NCI-H526 treated with DMSO at 0.1 percent for 48 hours (cell line): ENCODE measurements at regions not wholly inside any gene's neighbourhood (a gene's known extent, or its start where the extent isn't known, plus 50 kb on each side); places are given as distances from the start of the nearest gene placed in this dataset.

ENCODE experiments used
- DNase-seq: peaks from one replicate; lab custom pipeline; 2025; lab: John Stamatoyannopoulos, UW

DNA sequence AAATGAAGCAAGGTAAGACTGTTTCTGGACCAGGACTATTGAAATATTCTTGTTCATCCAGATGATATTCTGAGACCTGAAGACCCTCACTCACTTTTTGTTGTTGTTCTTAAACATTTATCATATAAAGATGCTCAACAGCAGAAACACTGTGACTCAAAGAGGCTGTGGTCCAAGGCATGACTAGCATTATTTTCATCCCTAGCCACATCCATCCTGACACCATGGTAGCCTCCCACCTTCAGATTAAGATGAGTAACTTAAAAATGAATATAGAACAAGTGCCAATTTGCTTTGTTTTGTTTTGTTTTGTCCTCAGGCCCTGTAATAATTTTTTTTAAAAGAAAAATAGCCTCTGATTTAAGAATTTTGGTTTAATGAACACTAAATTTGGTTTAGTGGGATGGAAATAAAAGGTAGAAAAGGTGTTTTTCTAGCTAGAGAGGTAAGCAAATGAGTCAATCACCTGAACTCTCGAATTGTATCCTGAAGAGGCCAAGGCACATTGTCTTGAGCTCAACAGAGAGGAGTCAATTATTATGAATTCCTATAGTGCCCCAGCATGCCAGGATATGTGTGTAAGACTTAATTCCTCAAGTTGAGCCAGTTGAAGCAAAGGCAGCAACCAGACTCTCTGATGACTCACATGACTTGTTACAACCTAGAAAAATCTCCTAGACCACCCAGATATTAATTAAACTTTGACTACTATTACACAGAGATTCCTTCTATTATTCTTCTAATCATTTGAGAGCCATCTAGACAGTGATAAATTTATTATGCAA is 380.1 kb upstream of the TUSC1 start:
- no peak for DNase-seq

DNA sequence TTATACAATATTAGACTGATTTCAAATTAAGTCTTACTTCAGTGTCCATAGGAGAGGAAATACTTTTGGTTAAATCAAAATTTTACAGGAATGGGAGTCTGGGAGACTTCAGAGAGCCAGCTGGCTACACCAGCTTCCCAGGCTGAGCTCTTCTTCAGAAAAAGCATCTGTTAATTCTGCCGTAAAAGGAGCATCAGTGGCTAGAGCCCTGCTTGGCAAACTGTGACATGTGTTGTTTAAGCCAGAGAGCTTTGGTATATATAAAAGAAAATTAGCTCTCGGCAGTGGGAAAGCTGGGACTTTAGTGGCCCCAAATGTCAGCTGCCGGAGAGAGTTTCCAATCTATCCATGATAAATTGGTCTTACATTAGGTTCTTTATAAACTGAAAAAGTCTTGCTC is 378.8 kb upstream of the TUSC1 start:
- no peak for DNase-seq

DNA sequence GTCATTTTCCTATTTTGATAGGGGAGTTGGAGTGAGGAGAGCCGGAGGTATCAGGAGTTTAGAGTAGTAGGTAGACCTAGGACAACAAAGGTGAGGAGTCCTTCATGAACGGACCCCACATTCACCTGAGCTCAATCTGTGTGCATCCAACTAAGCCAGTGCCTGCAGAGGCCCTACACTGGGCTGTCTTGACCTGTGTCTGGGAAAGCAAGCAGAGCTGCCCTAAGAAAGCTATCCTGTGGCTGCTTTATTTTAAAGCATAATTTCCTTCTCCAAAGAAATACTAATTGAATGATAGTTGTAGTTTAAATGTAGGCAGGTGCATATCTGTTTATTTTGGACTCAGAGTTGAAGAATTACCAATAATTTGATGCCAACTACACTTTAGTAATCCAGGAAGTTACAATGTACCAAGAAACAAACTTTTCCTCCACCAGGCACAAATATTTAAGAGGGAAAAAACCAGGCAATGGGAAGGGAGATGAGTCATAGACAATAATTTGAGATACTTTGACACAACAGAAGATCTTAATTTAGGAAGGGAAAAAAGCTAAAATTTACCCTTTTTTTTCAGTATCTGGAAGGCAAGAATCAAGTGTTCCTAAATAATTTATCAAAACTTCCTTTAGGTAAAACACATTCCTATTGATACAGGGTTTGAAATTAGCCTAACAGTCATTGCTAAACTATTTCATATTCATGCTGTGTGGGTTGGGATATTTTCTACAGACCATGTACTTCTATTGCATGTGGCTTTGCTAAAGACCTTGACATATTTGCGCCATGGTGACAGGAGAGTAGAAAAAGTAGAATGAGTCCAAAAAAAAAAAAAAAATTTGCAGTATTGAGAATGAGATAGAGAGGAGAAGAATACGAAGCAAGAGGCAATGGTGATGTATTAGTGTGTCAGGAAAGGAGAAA is 376.6 kb upstream of the TUSC1 start:
- no peak for DNase-seq

DNA sequence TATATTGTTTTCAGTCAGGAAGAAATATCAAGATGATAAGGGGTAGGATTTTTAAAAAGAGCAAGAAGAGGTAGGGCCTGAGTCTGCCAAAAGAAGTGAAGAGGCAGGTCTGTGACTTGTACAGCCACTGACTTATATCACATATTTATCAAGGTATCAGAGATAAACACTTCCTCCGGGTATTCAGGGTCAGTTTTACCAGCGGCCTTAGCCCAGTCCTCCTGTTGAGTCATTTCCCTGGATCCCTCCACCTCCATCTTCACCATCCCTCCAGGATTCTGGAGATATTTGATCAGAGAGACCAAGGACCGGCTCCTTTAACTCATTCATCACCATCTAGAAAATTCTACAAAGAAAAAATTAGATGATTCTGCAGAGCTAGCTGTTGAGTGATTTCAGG is 375.7 kb upstream of the TUSC1 start:
- DNase-seq = no peak

DNA sequence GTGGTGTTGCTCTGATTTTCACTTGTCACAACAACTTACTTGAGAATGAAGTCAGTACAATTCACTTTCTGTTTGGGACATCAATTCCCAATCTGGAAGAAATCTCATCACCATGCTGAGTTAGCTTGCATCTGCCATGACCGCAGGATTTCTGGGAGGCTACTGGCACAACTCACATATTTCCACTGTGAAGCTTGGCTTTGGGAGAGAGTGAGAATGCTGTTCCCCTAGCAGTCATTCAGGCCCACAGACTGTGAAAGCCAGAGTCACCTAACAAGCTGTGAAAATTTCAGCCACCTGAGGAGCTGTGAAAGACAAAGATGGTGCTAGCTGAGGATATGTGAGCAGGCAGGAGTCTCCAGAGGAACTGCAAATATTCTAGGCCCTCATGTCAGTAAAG is 365.2 kb upstream of the TUSC1 start:
- no peak for DNase-seq

DNA sequence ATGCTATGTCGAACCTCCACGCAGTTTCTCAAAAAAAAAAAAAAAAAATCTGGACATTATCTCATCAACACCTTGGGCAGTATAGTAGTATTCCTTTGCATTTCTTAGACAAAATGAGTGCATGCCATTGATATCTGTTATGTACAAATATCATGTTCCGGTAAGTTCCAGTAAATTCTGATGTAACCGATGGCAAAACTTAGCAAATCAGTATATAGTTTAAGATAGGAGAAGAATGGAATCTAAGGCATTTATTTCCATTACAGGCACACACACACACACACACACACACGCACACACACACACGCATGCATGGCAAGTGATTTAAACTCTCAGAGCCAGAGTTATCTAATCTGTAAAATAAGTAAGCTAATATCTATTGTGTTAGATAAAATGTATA is 356.5 kb upstream of the TUSC1 start:
- DNase-seq = no peak

DNA sequence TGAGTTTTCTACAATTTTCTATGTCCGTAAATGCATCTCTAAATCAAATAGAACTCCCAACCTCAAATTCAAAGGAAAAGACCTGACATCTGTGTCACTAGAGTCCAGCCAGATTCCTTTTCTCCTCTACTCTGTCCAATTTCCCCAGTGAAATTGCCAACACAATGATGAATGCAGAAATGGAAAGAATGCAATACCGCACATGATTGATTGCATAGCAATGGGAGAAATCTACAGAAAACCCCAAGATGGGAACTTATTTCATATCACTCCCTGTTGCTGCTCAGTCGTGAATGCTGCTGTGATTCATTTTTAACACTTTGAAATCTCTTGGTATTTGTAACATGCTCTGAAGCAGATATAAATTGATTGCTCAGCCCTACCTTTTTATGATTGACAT is 355.1 kb upstream of the TUSC1 start:
- no peak for DNase-seq

DNA sequence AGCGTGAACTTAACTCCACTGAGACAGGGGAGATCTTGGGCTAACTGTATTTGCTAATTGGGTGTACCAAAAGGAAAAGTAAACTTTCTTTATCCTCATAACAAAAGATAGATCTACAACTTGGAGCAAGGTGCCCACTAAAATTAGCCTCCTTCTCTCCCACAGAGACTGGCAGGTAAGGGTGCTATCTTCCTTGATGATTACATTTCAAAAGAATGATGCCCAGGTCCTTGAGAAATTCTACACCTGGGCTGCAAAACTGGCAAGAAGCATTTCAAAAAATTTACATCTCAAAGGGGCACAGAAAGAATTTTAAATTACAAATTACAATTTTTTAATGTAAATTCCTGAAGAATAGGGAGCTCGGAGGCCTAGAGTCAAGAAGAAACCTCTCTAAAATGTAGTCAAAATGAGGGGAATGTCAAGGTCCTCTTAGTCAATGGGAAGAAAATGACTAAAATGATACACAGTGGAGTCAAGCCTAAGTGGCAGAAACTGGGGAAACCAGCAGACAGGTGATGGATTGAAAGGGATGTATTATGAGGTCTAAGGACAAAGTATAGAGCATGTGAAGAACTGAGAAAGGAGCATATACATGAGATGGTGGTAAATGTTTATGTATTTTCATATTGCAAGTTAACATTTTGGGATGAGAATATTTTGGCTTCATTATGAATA is 348.3 kb upstream of the TUSC1 start:
- no peak for DNase-seq

DNA sequence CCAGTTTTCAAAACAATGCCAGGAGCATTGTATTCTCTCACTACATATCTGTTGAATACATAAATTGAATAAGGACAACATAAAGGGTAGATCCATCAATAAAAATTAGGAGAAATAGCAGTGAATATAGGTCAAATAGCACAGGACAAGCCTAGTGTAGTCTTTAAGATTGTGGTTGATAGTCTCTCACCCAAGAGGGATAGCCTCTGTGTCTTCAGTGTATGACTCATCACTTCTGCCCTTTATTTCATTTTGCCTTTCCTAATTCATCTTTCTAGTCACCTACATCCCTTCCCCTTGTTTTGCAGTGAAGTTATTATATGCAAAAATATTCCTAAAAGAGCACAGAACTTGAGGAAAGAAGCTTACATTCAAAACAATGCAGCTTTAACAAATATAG is 335.0 kb upstream of the TUSC1 start:
- no peak for DNase-seq

DNA sequence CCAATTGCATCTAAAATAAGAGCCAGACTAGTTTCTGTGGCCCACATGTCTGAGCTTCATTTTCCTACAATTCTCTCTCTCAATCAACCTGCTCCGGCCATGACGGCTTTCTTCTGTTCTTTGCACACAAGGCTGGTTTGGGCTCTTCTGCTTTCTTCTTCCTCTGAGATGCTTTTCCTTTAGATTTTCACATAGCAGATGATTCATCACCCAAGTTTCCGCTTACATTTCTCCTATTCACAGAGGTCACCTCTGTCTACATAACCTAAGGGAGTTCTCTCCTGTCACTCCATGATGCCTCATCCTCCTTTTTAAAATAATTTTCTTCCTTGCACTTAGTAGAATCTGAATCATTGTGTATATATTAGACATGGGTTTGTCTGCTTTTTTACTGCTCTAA is 334.6 kb upstream of the TUSC1 start:
- no peak for DNase-seq

DNA sequence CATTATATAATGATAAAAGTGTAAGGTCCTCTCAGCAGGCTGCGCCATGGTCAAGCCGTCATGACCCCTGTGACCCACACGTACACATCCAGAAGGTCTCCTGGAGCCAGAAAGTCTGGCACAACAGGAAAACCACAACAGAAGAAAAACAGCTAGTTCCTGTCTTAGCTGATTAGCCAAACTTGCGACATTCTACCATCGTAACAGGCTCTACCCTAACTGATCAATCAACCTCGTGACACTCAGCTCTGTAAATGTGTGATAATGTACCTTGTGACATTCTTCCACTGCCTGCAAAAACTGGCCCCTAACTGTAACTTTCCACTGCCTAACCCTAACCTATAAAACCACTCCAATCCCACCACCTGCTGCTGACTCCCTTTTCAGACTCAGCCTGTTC is 316.4 kb upstream of the TUSC1 start:
- no peak for DNase-seq

DNA sequence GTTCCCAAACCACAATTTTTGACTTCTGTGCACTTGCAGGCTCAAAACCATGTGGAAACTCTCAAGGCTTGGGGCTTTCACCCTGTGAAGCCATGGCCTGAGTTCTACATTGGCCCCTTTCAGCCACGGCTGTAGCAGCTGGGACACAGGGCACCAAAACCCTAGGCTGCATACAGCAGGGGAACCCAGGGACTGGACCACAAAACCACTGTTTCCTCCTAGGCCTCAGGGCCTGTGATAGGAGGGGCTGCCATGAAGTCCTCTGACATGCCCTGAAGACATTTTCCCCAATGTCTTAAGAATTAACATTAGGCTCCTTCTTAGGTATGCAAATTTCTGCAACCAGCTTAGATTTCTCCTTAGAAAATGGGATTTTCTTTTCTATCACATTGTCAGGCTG is 312.1 kb upstream of the TUSC1 start:
- DNase-seq = no peak

DNA sequence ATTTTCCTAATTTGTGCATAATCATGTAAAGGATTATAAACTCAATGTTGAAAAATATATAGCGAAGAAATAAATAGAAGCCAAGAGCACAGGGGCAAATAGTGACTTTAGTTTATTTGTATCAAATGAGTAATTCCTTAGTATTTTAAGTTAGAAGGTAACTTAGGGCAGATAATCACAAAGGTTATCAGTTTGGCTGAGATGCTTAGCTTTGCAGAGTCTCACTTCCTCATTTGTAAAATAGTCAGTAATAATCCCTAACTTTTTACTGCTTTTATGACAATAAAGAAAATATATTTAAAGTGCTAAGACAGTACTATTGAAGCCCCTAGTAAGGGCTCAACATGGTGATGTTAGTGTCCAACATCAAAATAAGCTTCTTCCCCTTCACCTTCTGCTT is 297.4 kb upstream of the TUSC1 start:
- no peak for DNase-seq

DNA sequence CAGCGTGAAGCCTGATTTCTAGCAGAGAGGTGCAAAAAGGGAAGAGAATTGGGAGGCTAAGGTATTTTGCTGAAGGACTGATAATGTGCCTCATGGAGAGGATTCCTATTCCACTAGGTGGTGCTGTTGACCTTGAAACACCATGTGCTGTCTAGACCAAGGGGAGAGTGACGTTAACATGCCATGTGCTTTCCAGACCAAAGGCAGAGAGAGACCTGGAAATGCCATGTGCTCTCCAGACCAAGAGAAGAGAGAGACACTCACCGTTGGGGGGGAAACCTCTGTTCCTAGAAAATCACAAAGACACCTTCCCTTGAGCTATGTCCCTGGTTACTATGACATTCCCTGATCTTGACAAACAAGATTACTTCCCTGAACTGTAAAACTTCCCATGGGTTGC is 286.0 kb upstream of the TUSC1 start:
- DNase-seq = peak; percentile 50

DNA sequence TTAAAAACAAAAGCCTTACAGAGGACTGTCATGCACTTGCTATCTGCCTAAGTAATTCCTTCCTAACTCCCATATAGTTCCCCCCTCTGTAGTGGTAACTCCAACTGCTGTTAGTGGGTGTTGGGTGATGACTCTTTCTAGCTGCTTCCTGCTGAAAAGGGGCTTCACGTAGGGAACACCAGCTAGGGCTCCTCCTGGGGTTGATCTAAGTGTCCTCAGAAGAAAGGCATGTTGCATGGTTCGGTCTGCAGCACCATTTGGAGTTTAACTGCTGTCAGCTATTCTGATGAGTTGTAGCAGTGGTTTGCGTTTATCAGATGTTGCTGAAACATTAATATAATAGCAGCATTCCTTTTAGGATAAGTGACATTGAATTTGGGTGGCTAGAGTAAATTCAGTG is 281.9 kb upstream of the TUSC1 start:
- DNase-seq = no peak

DNA sequence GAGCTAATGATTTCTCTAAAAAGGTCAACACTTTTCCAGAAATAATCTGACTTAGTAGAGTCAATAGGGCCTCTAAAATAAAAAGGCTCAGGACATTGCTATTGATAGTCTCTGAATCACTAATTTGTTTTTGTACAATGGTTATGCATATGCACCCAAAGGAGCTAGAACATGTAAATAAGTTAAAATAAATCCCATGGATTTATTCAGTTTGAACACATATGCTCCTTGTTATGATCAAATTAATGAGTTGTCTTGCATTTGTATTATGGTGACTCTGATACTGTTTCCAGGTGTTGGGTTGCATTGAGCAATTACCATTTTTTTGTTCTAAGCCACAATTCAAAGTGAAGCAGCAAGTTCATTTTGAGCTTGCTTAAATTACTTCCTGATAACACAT is 276.0 kb upstream of the TUSC1 start:
- no peak for DNase-seq

DNA sequence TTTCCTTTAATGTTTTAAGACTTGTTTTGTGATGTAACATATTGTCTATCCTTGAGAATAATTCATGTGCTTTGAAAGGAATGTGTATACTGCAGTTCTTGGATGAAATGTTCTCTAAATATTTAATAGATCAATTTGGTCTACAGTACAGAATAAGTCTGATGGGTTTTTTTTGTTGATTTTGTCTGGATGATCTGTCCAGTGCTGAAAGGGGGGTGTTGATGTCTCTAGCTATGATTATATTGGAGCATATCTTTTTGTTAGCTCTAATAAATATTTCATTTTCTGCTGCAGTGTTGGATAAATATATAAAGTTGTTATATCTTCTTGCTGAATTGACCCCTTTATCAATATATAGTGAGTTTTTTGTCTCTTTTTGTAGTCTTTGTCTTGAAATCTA is 269.9 kb upstream of the TUSC1 start:
- DNase-seq = no peak

DNA sequence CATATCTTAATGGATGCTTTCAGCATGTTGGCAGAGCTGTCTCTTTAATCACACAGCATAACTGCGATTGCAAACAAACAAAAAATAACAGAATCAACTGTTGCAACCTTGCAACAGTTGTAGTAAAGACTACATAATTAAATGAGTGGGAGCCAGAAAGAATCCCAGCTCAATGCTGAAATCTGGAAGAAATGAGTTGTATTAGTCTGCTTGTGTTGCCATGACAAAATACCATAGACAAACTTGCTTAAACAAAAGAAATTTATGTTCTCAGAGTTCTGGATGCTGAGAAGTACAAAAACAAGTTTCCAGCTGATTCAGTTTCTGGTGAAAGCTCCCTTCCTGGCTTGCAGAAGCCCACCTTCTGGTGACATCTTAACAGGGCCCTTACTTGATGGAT is 260.9 kb upstream of the TUSC1 start:
- DNase-seq = no peak

DNA sequence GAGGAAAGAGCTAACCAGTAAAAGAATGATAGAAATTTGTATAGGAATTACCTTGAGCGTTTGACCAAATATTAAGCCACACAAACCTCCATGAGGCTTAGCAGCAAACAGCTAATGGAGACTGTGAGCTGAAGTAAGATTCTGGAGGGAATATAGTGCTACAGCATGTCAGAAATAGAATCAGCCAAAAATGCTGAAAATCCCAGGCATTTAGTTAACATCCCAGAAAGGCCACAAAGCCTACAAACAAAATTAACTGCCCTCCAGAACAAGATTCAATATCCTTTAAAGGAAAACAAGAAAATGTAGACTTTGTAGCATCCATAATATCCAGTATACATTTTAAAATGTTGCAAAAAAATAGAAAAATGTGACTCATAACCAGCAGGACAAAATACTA is 257.8 kb upstream of the TUSC1 start:
- DNase-seq = no peak

DNA sequence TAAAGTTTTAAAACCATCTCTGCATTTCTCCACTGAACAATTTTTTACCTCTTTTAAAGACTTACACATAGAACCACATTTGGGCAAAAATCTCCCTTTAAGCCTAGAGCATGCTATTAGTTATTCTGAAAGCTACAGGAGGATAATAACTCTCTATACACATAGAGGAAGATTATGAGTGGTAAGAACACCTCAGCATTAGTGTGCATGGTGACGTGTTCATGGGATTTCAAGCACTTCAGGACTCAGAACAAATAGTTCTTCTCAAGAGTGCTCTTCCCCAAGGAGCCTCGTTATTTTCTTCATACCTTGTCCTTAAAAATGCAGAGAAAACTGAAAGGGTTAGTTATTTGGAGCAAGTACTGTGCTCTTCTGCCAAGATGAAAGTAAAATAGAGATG is 256.9 kb upstream of the TUSC1 start:
- no peak for DNase-seq

DNA sequence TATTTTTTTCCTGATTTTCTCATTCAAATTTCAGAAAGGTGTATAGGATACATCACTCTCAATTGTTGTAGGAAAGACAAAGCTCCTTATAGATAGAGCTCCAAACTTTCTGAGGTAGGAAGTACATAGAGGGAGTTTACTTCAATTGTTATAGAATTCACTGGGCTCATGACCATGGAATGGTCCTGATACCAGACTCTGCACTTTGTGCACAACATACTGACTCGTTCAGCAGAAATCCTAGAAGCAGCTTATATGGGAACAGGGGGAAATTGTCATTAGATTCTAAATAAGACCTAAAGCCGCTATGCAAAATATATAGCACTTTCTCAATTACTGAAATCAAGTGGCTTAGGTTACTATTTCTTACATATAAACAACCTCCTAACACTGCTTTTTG is 240.5 kb upstream of the TUSC1 start:
- no peak for DNase-seq

DNA sequence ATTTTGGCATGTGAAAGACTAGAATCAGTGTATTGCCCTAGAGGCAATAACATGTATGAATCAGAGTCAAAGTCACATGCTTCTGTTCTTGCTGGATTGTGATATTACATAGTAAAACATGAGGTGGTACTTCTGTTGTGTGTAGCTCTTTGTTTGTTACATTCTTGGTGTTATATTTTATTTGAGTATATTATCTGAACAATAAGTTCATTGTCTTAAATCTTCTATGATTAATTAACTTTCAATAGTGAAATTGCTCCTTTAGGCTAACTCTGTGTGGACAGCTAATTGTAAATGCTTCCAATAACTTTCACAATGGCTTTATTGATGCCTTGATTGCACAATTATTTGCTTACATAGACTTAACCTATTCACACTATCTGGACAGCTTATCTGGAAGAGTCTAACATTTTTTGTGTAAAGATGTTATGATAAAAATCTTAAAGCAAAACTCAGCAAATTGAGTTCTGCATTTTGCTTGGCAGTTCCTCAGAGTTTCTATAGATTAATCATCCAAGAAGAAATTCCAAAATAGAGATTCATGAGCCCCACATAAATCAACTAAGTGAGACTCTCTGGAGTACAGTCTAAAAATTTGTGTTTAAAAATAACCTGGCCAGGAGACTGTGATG is 239.6 kb upstream of the TUSC1 start:
- no peak for DNase-seq
